Heart right ventricle (tissue), 16 donors: ENCODE measurements at regions not wholly inside any gene's neighbourhood (a gene's known extent, or its start where the extent isn't known, plus 50 kb on each side); places are given as distances from the start of the nearest gene placed in this dataset.

Experiments used
- ATAC-seq, 8 donors: fragments of 200-7000 bp; cut with Tn5 transposase; one replicate each; pipeline ENCODE4 v1.9.1; 2020; ENCODE audit warnings: mild to moderate bottlenecking in 8 of 8, moderate library complexity in 8 of 8, moderate number of reproducible peaks in 1 of 8
- DNase-seq, 2 donors: peaks; one replicate each; pipeline ENCODE4 v3.0.0-alpha.2; 2020
- H3K27ac ChIP-seq, 10 donors: fragments of 200-600 bp; sonication (generic) in 2 of 10; one replicate each; pipeline versions ENCODE4 v1.5.0 to v1.8.0; 2020 to 2022; ENCODE audit warnings: mild to moderate bottlenecking in 3 of 10
- H3K27me3 ChIP-seq, 7 donors: fragments of 200-600 bp; one replicate each; pipeline ENCODE4 v1.8.0; 2021 to 2022; ENCODE audit warnings: mild to moderate bottlenecking in 2 of 7
- H3K36me3 ChIP-seq, 9 donors: fragments of 200-600 bp; sonication (generic) in 1 of 9; one replicate each; pipeline versions ENCODE4 v1.5.0 to v1.8.0; 2020 to 2022; ENCODE audit warnings: mild to moderate bottlenecking in 2 of 9
- H3K4me1 ChIP-seq, 9 donors: fragments of 200-600 bp; sonication (generic) in 1 of 9; one replicate each; pipeline versions ENCODE4 v1.5.0 to v1.8.0; 2020 to 2022; ENCODE audit warnings: mild to moderate bottlenecking in 4 of 9
- H3K4me3 ChIP-seq, 10 donors: fragments of 200-600 bp; sonication (generic) in 2 of 10; one replicate each; pipeline versions ENCODE4 v1.5.0 to v1.8.0; 2020 to 2022; ENCODE audit warnings: mild to moderate bottlenecking in 7 of 10, moderate library complexity in 2 of 10
- H3K9me3 ChIP-seq, 11 donors: fragments of 200-600 bp in 10 of 11; sonication (generic) in 2 of 11; one replicate each; pipeline versions ENCODE4 v1.5.0 to v1.8.0; 2013 to 2022; ENCODE audit warnings: mild to moderate bottlenecking in 2 of 11, control low read depth in 1 of 11, moderate library complexity in 1 of 11
- CTCF ChIP-seq, 9 donors: fragments of 200-600 bp; sonication (generic) in 2 of 9; IDR thresholded peaks; one replicate each; pipeline versions ENCODE4 v1.5.0 to v1.8.0; 2021 to 2022; ENCODE audit warnings: antibody characterized with exemption in 9 of 9, mild to moderate bottlenecking in 5 of 9, moderate library complexity in 1 of 9
- WGBS, 2 donors: extraction: QIAGEN DNeasy Blood & Tissue Kit; methylation state at CpG; one replicate each; pipeline ENCODE4 v1.1.7; 2013; ENCODE audit warnings: inconsistent platforms in 1 of 2; 5-methylcytosine and 5-hydroxymethylcytosine counted together
- intact Hi-C, 10 donors: fragments of 100-400 bp; cut with DNase I; formaldehyde crosslinking; loops; one replicate each; pipeline versions ENCODE4 v1.11.1 to v1.14.2; 2022
- donor health status: Arrhythmogenic right ventricular cardiomyopathy.
- donor health status: ischemic (EF 13 %, LVEDD 7.1; RV severe dilation, severe dysfunction).
- donor health status: healthy with polysubstance abuse.
- donor health status: DM: no; HTN: yes; CAD: no.
- donor health status: DM: no; HTN: no; CAD: no.
- donor health status: ischemic (EF 25% LVEDD 6.9; RV normal size, moderate dysfunction).
- donor health status: ischemic (EF 25% LVEDD 5.7; RV mildly dilated, moderate dysfunction).
- donor health status: healthy.
- donor health status: DM: yes; HTN: yes; CAD: no.
- donor health status: Ischemic cardiomyopathy.
- donor health status: ischemic (EF 35%, LVEDD 5.7; RV mildly dilated, moderate dysfunction).
- donor health status: nonischemic (EF 11% LVEDD 7.7; RV severe dilation, severe dysfunction).
- donor health status: DM: yes; HTN: yes; CAD: no.
- donor health status: PGD.
- donor health status: ischemic (EF 29% LVEDD 5.4; RV normal size, mild dysfunction).
- donor health status: nonischemic (EF 23%, LVEDD 6.1; RV moderate dilation, normal function).

GRCh38 chr9:79939819-79940218 is 368.1 kb downstream of the TLE4 start:
- no peak for ATAC-seq
- no peak overlapping the region for H3K4me3 ChIP-seq
- peaks cover 0 to 6% (median 0%) of the 10 kb centered on the region in 9 donors for H3K4me1 ChIP-seq
- H3K9me3 ChIP-seq: no peaks in the 10 kb centered on the region
- DNase-seq: no peak
- H3K36me3 ChIP-seq: no peaks in the 10 kb centered on the region
- no peaks in the 10 kb centered on the region for H3K27me3 ChIP-seq
- H3K27ac ChIP-seq: no peak overlapping the region
- TF ChIP-seq CTCF (IDR thresholded peaks at IDR 0.05): no peak
- intact Hi-C loops: no loop called here
- WGBS, 2 donors: 36 to 39% methylated on average over 5 of the region's 5 CpGs

GRCh38 chr9:79936336-79936735 is 364.6 kb downstream of the TLE4 start:
- ATAC-seq (no peak), DNase-seq (no peak)
- intact Hi-C loops: no loop called here
- TF ChIP-seq CTCF (IDR thresholded peaks at IDR 0.05): no peak
- no peak overlapping the region for H3K27ac ChIP-seq
- H3K27me3 ChIP-seq: no peaks in the 10 kb centered on the region
- 79 to 81% methylated on average over 4 of the region's 4 CpGs for WGBS, 2 donors
- no peak overlapping the region for H3K4me3 ChIP-seq
- H3K36me3 ChIP-seq: no peaks in the 10 kb centered on the region
- peaks cover 0 to 6% (median 0%) of the 10 kb centered on the region in 9 donors for H3K4me1 ChIP-seq
- no peaks in the 10 kb centered on the region for H3K9me3 ChIP-seq

- H3K27me3 ChIP-seq: no peaks in the 10 kb centered on the region
- H3K9me3 ChIP-seq: peaks cover 0 to 2% (median 0%) of the 10 kb centered on the region in 11 donors
- TF ChIP-seq CTCF (IDR thresholded peaks at IDR 0.05): no peak
- H3K27ac ChIP-seq: no peak overlapping the region
- ATAC-seq (no peak), DNase-seq (no peak)
- H3K4me3 ChIP-seq: no peak overlapping the region
- WGBS, 2 donors: 88 to 94% methylated on average over 4 of the region's 4 CpGs
- H3K4me1 ChIP-seq: no peaks in the 10 kb centered on the region
- no peaks in the 10 kb centered on the region for H3K36me3 ChIP-seq
- intact Hi-C loops: loop anchor here in 1 of 10 donors (10.0 kb wide), 1 partner anchor 136 kb away; no protein-coding TSS in a partner anchor
These were observed 357.5 kb downstream of the TLE4 start for GRCh38 chr9:79929285-79929684.

- ATAC-seq: no peak
- no peaks in the 10 kb centered on the region for H3K4me1 ChIP-seq
- DNase-seq: no peak
- no peaks in the 10 kb centered on the region for H3K27me3 ChIP-seq
- no peak overlapping the region for H3K27ac ChIP-seq
- H3K36me3 ChIP-seq: no peaks in the 10 kb centered on the region
- no peak for TF ChIP-seq CTCF (IDR thresholded peaks at IDR 0.05)
- 89 to 91% methylated on average over 4 of the region's 4 CpGs for WGBS, 2 donors
- H3K9me3 ChIP-seq: peaks cover 0 to 2% (median 0%) of the 10 kb centered on the region in 11 donors
- no peak overlapping the region for H3K4me3 ChIP-seq
- intact Hi-C loops: loop anchor here in 1 of 10 donors (10.0 kb wide), 1 partner anchor 136 kb away; no protein-coding TSS in a partner anchor
These were observed 357.0 kb downstream of the TLE4 start for GRCh38 chr9:79928661-79929223.
